Hematopoietic multipotent progenitor cell treated with erythropoietin and hydrocortisone succinate and interleukin-3 and kit ligand, for 4 days (in vitro differentiated cells): ENCODE measurements at regions not wholly inside any gene's neighbourhood (a gene's known extent, or its start where the extent isn't known, plus 50 kb on each side); places are given as distances from the start of the nearest gene placed in this dataset.

Experiments used
- DNase-seq: peaks from one replicate; pipeline ENCODE4 v3.0.0-alpha.2; 2015

DNA sequence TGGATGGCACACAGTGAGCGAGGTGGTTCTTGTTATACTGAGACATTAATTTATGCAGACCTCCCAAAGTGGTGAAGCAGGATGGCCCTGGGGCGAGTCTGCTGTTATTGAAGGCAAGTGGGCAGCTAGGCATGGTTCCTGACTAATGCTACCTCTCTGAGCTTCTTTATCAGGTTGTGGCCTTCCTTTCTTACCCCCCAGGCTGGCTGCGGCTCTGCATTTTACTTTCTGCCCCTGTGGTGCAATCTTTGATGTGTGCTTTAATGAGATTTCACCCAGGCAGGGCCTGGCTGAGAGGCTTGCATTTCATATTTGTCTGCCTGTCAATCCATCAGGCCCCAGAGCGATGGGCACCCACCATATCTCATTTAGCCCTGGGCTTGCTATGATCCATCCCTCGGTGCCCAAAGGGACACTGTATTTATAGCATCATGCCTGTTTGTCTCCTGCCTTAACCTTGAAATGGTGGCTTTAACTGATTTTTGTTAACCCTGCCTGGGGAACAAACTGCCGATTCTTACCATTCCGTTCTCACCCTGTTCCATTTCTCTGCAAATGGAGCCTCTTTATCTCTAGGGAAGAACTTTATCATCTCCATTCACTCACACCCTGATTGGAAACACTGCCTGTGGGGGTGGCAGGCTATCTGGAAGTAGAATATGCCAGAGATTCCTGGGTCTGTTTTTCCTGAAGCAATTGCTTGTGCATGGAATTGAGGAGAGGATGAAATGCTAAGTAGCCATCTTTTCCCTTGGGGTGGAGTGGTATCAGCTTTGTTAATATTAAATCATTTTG is 316.2 kb upstream of the THSD7B start:
- DNase-seq, result no peak

DNA sequence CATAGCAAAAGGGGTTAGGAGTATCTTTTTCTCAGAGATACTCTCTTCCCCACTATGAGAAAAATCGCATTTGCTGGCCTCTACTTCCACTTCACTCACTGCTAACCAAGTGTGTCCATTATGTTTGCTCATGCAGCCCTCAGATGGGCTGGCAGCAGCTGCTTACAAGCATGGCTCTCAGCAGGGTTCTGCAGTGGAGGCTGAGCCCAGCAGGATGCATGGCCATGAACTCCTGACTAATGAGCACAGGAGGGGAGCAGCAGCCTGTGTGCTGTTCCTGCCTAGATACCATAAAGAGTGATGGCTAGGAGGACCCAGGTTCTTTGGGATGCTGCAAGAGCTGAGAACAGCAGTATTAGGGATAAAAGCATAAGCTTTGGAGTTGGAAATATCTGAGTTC is 316.9 kb upstream of the THSD7B start:
- no peak for DNase-seq

DNA sequence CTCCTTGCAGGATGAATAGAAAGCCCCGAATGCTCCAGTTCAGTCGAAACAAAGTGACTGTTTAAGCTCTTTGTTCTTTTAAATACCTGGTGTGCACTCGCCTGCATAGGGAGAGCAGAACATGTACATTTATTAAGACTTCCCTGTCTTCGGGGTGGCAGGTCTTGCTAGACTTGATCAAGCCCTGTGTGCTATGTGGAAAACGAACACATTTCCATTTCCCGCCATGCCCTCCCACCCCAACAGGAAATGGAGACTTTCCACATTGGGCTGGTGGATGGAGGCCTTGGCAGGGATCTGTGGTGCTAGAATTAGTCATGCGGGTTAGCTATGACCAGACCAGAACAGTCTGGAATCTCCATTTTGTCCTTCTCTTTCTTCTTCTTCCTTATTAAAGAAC is 321.0 kb upstream of the THSD7B start:
- DNase-seq, result no peak

DNA sequence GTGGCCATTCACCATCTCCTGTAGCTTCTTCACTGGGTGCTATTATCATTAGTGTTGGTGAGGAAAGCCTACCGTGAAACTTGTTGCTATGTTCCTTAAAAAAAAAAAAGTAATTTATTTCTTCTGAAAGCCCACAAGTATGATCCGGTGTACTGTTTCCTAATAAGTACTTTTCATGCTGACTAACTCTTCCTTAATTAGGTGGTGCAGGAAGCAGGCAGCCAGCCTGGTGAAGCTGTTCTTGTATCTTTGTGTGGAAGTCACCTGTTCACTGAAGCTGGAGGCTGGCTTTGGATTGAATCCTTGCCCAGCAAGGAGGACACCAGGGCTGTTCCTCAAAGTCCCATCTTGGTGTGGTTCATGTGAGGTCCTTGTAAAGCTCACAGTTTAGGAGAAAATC is 321.7 kb upstream of the THSD7B start:
- DNase-seq, result peak; percentile 3

DNA sequence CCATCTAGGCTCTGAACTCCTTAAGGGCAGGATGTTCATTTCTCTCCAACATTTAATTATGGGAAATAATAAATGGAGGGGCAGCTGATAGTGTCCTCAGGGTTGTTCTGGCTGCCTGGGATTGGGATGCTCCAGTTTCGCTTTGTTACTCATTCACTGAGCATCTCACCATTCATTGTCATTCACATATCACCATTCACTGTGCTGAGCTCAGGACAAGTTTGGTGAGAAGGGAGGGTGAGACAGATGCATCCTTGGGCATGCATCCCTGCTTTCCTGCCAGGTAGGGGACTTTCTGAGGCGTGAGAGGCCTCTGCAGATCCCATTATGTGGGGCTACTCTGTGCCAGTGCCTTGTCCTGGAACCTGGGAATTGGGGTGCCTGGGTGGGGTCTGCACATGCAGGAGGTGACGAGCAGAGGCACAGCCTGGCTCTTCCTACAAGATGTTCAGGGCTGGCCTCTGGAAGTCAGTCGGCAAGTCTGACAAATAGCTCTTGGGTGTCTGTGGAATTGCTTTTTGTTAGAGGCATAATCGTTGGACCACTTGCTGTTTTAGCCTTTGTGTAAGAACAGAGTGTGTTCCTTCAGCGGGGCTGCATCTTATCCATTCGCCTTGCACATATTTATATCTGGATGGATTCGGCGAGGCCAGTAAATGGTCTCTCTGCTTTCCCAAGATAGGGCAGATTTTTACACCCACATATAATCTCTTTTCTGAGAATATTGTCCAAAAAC is 323.2 kb upstream of the THSD7B start:
- DNase-seq, result no peak

DNA sequence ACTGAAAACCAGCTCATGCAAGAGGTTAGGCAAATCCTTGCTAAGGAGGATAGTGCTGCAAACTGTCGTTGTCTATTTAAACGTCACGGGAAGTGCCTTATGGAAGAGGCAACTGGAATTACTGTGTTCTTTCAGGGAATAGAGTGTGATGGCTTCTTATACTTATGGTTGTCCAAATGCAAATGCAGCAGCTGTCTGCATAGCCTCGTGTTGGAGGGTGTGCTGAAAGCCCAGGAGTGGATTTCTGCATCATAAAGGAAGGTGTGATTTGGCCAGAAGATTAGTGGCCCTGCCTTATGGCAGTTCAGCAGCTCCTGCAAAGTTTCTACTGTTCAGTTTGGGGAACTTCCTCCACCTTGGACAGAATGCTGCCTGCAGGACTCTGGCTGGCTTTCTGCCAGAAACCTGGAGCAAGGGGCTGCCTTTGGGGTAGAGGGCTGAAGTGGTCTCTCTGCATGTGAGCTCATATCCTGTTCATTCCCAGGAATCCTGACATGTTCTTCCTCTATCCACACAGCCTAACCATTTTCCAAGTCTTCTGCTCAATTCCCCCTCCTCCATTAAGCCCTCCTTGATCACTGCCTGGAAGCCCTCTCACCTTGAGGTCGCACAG is 321.2 kb upstream of the CXCR4 start:
- no peak for DNase-seq

DNA sequence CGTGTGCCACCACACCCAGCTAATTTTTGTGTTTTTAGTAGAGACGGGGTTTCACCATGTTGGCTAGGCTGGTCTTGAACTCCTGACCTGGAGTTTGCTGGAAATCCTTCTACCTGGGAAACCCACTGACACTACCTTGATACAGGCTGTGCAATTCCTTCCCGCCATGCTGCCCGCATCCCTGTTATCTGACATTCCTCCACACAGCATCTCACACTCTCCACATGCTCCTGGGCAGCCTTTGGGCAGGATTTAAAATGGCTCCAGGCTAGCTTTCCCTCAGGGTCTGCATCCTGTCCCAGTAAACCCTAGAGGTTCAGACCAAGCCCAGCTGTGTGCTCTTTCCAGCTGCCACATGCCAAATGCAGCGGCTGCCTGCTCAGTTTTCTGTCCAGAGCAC is 319.5 kb upstream of the CXCR4 start:
- DNase-seq, result no peak

DNA sequence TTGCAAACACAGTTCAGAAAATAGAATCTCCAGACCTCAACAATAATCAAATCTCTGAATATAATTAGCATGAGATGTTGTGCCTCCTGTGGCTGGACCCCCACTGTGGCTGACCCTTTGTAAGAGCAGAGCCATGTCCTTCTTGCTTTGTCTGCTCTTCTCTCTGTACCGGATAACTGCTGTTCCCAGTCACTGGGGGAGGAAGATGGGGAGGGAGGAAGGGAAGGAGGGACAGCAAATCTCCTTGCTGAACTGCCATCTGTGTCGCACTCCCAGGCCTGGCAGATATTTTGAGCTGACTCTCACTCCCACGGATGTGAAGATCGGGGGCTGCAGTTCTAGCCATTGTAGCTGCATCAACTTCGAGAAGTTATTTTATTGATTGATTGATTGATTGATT is 319.0 kb upstream of the CXCR4 start:
- DNase-seq, result no peak

DNA sequence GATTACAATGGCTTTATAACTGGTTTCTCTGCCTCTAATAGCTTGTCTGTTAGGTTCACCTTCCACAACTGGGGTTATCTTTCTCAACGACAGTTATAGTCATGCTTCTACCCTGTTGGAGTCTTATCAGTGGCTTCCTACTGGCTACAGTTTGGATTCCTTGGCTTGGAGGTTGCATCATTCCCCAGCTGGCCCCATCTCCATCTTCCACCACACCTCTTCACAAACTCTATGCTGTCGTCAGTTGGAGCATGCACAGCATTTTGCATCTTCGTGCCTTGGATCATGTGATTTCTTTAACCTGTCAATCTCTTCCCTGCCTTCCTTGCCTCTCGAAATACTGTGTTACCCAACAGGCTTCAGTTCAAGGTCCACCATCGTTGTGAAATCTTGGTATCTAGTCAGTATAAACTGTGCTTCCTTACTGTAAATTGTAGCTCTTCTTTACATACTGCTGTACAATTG is 316.3 kb upstream of the CXCR4 start:
- peak; percentile 4 for DNase-seq

DNA sequence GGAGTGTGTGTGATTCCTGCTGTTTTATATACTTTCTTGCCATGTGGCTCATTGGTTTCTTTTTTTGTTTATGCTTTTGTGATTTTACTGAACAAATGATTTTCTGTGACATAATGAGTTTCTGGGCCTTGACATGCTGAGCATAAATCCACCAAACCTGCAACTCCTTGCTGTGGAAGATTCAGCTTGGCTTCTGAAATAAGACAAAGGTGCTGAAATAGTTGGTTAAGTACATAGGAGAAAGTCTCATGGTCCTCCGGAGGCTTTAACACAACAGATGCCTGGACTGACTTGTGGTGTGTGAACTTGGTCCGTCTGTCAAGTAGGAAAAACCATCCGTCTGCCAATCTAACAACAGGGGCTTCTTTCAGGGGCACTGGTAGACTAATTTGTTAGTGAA is 315.3 kb upstream of the CXCR4 start:
- DNase-seq, result no peak

DNA sequence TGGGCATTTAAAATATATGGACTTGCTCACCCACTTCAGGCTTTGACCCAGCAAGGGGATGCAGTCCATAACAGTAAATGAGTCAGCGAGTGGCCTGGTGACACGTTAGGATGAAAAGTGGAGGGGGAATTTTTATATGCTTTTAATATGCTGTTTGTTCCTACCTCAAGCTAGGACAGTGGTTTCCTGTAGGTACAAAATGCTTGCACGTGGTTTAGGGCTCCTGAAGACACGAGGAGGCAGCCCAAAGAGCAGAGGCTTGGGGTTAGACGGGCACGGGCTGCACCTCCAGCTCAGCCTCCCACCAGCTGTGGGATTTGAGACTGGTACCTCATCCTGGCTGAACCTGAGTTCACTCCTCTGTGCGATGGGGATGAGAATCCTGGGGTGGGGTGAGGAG is 306.2 kb upstream of the CXCR4 start:
- DNase-seq, result no peak

DNA sequence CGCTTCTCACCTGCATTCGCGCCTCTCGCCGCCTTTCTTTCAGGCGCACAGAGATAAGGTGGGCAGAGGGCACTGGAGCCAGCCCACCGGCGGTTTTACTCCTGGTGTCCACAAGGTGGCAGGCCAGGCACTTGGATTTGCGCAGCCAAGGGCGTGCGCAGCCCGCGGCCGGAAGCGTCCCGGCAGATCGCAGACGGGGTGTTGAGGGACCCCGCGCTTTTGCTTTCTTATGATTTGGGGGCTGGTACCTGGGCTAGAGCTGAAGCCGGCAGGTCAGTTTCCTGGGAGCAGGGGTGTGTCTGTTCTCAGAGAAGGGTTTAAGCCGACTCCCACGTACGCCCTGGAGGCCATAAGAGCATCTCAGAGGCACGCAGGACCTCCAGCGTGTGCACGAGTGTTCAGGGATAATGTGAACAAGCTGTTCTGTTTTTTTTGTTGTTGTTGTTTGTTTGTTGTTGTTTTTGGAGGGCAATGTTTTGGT is 305.6 kb upstream of the CXCR4 start:
- DNase-seq, result peak; percentile 90

DNA sequence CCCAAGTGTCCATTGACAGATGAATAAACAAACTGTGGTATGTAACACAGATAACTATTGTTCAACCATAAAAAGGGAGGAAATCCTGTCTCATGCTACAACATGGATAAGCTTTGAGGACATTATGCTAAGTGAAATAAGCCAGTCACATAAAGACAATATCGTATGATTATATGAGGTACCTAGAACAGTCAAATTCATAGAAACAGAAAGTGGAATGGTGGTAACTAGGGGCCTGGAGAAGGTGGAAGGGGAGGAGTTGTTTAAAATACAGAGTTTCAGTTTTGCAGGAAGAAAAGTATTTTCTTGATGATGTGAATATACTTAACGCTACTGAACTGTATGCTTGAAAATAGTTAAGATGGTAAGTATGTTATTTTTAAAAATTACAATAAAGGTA is 304.6 kb upstream of the CXCR4 start:
- no peak for DNase-seq

DNA sequence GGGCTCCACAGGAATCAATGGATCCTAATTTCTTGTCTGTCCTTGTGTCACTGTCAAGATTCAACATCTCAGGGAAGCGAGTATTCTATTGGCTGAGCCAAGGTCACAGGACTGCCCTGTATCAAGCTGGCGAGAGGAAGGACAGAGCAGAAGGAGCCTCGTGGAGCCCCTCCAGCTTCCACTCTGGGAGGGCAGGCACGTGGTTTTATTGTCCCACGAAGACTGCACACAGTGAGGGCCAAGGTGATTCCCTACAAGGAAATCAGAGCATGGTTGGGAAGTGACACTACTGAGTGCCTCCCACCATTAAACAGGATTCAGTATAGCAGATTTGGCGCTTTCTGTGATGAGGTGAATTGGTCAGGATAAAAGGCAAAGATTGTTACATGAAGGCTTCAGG is 302.4 kb upstream of the CXCR4 start:
- no peak for DNase-seq

DNA sequence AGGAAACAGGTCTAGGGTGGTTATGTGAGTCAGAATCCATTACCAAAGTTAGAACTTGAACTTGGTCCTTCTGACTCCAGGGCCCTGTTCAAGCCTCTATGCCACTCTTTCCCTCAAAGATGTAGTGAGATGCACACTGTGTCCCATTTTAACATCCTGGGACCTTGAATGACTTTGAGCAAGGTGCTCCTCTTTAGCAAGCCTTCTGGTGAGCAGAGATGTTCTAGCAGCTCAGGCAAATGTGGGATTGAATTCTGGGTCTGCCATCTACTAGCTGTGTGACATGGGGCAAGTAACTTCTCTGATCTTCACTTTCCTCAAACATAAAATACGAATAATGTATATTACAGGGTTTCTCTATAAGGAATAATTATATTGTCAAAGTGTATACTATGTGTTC is 294.0 kb upstream of the CXCR4 start:
- DNase-seq, result no peak

DNA sequence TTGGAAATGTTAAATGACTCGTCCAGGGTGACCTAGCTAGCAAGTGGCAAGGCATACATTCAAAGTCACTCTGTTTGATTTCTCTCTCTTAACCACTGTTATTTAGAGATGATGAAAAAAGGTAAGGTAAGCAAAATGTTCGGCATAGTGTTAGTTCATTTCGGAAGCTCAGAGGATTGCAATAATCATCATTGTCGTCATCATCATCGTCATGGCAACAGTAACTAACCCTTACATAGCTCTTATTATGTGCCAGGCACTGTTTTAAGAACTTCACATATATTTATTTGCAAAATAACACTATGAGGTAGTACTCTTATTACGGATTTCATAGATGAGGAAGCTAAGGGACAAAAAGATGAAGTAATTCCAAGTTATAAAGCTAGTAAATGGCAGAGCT is 292.7 kb upstream of the CXCR4 start:
- DNase-seq, result no peak

DNA sequence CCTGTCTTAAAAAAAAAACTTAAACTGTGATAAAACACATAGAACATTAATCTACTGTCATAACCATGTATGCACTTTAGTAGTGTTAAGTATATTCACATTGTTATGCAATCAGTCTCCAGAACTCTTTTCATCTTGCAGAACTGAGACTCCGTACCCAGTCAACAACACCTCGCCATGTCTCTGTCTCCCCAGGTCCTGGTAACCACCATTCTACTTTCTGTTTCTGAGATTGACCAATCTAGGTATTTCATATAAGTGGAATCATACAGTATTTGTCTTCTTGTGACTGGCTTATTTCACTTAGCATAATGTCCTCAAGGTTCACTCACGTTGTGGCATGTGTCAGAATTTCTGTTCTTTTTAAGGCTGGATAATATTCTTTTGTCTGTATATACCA is 290.8 kb upstream of the CXCR4 start:
- no peak for DNase-seq

DNA sequence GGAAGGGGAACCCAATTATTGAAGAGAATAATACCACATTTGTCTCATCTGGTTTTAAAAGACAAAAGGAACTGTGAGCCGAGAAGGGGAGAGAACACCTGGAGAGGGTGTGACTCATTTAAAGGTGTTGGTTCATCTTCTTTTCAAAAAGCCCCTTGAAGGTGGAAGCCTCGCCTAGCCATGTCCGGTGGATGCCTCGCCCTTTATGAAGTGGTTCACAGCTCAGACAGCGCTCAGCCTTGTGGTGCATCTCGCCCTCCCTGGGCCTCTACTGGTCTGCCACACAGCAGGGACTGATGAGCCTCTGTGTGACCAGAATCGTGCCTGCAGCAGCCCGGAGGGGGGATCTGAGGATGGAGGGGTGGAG is 290.0 kb upstream of the CXCR4 start:
- DNase-seq, result no peak

DNA sequence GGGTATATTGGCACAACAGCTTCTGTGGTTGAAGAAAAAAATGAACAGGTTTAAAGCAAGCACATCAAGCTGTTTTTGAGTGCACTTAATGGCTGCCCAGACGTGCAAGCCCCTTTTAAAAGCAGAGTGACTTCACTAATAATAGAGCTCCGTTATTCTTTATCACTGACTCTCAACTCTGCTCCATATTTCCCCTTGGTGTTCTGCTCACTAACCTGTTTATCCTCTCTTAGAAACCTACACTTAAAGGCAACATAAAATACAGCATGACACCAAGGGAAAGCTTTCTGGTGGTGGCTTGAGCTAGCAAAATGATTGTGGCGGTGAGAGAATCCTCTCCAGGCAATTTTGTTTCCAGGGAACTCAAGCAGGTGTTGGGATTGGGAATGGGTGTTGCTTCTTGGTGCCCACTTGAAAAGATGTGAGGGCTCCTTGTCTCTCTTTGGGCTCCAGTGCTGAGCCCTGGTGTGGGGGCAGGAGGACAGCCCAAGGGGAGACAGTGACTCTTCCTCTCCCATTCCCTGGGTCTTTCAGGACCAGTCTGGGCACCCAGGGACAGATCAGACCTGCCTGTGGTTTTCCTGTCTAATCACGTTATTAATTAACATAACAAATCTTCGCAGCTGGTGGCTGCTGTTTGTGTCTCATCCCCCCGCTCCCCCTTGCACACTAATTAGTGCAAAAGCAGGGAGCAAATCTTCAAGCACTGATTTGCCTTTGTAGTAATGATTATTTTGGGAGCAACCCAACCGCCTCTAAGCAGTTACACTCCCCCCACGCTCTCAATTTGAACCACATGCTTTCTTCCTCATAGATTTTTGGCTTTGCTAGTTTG is 289.4 kb upstream of the CXCR4 start:
- no peak for DNase-seq

DNA sequence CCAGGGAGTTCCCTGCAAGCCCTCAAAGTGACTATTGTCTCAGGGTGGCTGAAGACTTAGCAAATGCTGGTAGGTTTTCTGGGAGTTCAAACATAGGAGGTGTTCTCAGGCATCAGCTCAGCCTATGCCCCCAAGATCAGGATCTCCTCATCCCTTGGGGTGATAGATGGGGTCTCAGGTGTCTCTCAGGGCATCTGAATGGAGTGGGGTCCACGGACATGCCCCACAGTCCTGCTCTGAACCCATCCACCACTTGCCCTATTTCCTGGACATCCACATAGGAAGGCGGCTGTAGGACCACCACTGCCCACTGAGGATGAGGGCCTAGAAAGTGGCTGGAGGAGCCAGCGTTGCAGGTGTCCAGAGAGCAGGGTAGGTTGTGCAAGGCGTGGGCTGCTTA is 287.0 kb upstream of the CXCR4 start:
- DNase-seq, result no peak

DNA sequence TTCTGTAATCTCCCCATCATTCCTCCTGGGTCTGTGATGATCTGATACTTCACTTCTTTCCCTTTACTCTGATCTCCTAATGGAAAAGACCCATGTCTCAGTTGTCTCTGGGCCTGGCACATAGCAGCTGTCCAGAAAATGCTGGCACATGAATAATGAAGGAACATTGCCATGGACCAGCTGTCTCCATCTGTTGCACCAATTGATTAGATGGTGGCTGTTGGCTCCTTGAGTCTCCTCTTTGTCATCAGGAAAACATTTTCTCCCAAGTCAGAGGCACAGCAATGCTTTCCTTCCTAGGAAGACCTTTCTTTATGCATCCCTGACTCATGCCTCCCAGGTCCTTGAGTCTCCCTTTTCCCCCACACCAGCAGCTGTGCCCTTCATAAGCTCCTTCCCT is 286.2 kb upstream of the CXCR4 start:
- DNase-seq, result no peak

DNA sequence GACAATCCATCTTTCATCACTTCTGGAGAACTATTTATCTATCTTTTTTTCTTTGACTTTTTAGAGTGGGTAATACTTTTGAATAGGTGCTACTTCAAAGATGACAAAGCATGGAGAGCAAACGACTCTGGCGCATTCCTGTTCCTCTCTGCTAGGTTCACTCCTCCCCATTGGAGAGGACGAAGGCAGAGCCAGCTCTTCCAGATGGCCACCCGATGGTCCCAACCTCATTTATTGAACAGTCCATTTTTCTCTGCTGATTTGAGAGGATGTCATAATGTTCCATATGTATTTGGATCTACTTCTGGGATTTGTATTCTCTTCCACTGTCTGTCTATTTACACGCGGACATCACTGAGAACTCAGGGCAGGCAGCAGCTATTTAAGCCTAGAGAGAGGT is 284.3 kb upstream of the CXCR4 start:
- no peak for DNase-seq

DNA sequence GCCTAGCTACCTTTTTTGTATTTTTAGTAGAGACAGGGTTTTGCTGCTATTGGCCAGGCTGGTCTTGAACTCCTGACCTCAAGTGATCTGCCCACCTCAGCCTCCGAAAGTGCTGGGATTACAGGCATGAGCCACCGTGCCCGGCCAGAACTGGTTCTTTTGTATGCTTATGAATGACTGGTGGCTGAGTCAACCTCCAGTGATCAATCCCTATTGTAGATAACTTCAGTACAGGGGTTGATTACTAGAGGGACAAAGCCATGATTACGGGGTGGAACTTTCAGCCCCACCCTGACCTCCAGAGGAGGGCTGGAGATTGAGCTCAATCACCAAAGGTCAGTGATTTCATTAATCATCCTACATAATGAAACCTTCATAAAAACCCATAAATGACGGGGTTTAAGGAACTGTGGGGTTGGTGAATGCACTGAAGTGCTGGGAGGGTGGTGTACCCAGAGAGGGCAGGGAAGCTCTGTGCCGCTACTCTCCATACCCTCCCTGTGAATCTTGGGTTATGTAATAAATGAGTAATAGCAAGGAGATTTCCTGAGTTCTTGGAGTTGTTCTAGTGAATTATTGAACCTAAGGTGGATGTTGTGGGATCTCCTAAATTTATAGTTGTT is 281.8 kb upstream of the CXCR4 start:
- DNase-seq, result no peak
